Large intestine (tissue), 3 donors: ENCODE measurements at regions not wholly inside any gene's neighbourhood (a gene's known extent, or its start where the extent isn't known, plus 50 kb on each side); places are given as distances from the start of the nearest gene placed in this dataset.

Experiments used
- DNase-seq, 2 donors: peaks; one replicate each; pipeline versions ENCODE4 v3.0.0 to v3.0.0-alpha.2; 2013
- H3K27ac ChIP-seq: one replicate; pipeline ENCODE4 v1.5.1; 2013; ENCODE audit warnings: low read length
- H3K27me3 ChIP-seq: 2 replicates; pipeline ENCODE4 v1.6.1; 2013; ENCODE audit warnings: low read length; ENCODE audit not compliant: control insufficient read depth, insufficient read depth
- H3K36me3 ChIP-seq: 2 replicates; pipeline ENCODE4 v1.6.1; 2013; ENCODE audit warnings: low read length; ENCODE audit not compliant: control insufficient read depth, insufficient read depth
- H3K4me1 ChIP-seq: one replicate; pipeline ENCODE4 v1.6.1; 2013; ENCODE audit warnings: low read length; ENCODE audit not compliant: control insufficient read depth, insufficient read depth
- H3K4me3 ChIP-seq: one replicate; pipeline ENCODE4 v1.5.1; 2013; ENCODE audit warnings: low read length
- H3K9me3 ChIP-seq: one replicate; pipeline ENCODE4 v1.6.1; 2013; ENCODE audit warnings: mild to moderate bottlenecking, low read depth, low read length, moderate library complexity; ENCODE audit not compliant: control insufficient read depth
- WGBS: methylation state at CpG from one replicate; pipeline ENCODE4 v1.1.5; 2013; ENCODE audit warnings: low lambda C conversion rate; ENCODE audit not compliant: insufficient coverage; 5-methylcytosine and 5-hydroxymethylcytosine counted together

DNA sequence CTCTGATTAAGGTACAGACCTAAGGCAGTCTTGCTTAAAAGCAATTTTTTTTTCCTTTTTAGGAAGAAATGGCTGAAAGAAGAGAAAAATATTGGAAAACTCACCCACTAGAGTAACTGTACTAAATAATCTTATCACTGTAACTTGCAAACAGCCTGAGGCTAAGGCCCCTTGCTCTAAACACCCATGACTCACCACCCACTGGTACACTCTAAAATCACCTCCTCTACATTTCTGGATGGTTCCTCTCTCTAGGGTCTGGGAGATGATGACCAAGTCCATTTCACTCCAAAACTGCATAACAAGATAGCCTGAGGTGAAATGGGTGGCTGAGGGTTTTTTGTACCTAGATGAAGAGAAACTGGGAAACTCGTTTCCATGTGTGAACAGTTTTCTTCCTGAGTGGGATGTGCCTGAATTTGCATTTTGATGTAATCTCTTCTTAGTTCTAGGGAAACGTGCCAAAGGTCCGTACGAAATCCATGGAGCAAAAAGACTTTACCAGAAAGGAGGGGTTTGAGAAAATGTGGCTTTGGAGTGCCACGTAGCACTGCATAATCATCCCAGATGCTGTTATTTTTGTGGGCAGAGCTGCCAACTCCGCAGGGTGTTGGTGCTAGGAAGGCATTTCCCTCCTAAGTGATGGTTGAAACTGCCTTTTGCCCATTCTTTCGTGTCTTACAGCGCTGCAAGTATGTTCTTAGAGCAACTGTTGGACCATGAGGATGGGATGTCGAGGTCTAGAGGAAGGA, 113.5 kb upstream of the C10orf90 start:
- H3K36me3 ChIP-seq = no peaks in the 10 kb centered on the region
- H3K27me3 ChIP-seq = no peaks in the 10 kb centered on the region
- H3K4me1 ChIP-seq = no peaks in the 10 kb centered on the region
- no peak overlapping the region for H3K4me3 ChIP-seq
- no CpG with 5 or more reads among the region's 9 CpGs for WGBS
- no peaks in the 10 kb centered on the region for H3K9me3 ChIP-seq
- H3K27ac ChIP-seq = no peak overlapping the region
- DNase-seq = no peak

DNA sequence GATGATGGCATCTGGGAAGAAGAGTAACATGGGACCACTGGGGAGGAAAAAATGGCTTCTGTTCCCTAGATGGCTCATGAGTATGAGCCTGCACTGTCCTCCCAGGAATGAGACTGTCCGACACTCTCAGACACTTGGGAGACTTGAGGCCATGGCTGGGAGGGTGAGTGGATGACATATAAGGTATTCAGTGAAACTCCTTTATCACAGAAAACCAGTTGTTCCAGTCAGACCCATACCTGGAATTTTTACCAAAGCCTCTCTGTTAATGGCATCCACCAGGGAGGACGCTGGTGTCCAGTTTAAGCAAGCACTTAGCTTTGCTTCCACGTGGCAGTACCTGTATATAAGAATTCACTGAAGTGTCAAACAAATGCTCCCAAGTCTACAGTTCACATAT, 116.7 kb upstream of the C10orf90 start:
- no peaks in the 10 kb centered on the region for H3K36me3 ChIP-seq
- no CpG with 5 or more reads among the region's 3 CpGs for WGBS
- H3K4me3 ChIP-seq = no peak overlapping the region
- H3K9me3 ChIP-seq = no peaks in the 10 kb centered on the region
- H3K27me3 ChIP-seq = no peaks in the 10 kb centered on the region
- H3K4me1 ChIP-seq = no peaks in the 10 kb centered on the region
- no peak for DNase-seq
- H3K27ac ChIP-seq = no peak overlapping the region

DNA sequence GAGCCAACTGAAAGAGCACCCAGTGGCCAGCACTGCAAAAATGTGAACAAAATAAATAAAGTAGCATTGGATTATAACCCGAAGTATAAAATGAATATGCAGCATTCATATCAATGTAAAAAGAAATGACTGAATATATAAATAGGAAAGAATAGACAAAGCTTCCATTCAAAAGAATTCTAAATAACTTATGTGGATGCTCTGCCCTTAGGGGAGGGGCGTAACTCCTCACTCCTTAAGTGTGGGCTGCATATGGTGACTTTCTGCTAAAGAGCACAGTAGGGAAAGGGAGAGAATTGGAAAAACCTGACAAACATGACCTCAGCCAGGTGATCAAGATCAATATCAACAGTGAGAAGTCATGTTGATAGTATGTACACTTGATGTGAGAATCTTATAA, 109.9 kb upstream of the DOCK1 start:
- Histone ChIP-seq H3K9me3 (no peaks in the 10 kb centered on the region), H3K4me1 (no peaks in the 10 kb centered on the region), H3K27ac (no peak overlapping the region), H3K36me3 (no peaks in the 10 kb centered on the region), H3K4me3 (no peak overlapping the region), H3K27me3 (no peaks in the 10 kb centered on the region)
- WGBS = 86% methylated on average over 1 of the region's 2 CpGs
- no peak for DNase-seq

- H3K36me3 ChIP-seq = no peaks in the 10 kb centered on the region
- H3K4me1 ChIP-seq = no peaks in the 10 kb centered on the region
- H3K4me3 ChIP-seq = no peak overlapping the region
- DNase-seq = no peak
- no CpG with 5 or more reads among the region's 13 CpGs for WGBS
- H3K27me3 ChIP-seq = no peaks in the 10 kb centered on the region
- no peak overlapping the region for H3K27ac ChIP-seq
- H3K9me3 ChIP-seq = no peaks in the 10 kb centered on the region
Observed at GRCh38 chr10:126798649-126799048, 106.6 kb upstream of the DOCK1 start.

DNA sequence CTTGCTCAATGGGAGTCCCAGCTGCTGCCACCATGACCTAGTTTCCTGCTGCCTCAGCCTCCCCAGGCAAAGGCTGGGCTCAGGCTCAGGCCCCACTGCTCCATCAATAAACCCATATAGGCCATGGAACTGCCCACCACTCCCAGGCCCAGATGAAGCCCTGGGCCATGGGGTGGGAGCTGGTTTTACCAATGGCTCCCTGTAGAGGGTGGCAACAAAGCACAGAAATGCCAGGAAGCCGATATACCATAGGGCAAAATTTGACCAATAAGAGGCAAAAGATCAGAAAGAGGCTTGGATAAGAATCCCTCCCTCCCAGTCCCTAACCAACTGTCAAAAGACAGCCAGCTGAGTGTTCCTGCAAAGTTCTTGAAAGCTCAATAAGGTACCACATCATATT, 101.8 kb upstream of the DOCK1 start:
- no peak overlapping the region for H3K27ac ChIP-seq
- no peaks in the 10 kb centered on the region for H3K27me3 ChIP-seq
- no CpG with 5 or more reads among the region's 1 CpG for WGBS
- no peak for DNase-seq
- no peak overlapping the region for H3K4me3 ChIP-seq
- H3K4me1 ChIP-seq = no peaks in the 10 kb centered on the region
- H3K9me3 ChIP-seq = no peaks in the 10 kb centered on the region
- H3K36me3 ChIP-seq = no peaks in the 10 kb centered on the region

DNA sequence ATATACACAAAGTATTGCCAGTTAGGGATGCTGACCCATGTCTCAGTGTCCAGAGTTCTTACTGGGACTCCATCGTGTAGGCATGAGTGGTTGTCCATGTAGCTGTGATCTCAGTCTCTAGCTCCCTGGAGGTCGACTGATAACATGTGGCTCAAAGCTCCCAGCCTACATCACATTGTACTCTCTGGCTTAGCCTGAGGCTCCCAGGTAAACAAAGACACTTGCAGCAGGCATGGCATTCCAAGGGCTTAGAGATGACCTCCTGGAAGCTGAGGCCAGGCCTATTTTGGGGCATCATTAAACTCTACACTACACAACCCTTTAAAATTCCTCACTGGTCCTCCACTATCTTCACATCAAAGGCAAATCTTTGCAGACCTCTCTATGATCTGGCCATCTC, 100.8 kb upstream of the DOCK1 start:
- no peak overlapping the region for H3K27ac ChIP-seq
- H3K4me3 ChIP-seq = no peak overlapping the region
- H3K4me1 ChIP-seq = no peaks in the 10 kb centered on the region
- no peaks in the 10 kb centered on the region for H3K36me3 ChIP-seq
- DNase-seq = no peak
- WGBS = no CpG with 5 or more reads among the region's 2 CpGs
- no peaks in the 10 kb centered on the region for H3K9me3 ChIP-seq
- no peaks in the 10 kb centered on the region for H3K27me3 ChIP-seq

- H3K36me3 ChIP-seq = no peaks in the 10 kb centered on the region
- H3K27ac ChIP-seq = no peak overlapping the region
- no peak for DNase-seq
- WGBS = no CpG with 5 or more reads among the region's 2 CpGs
- H3K4me3 ChIP-seq = no peak overlapping the region
- H3K4me1 ChIP-seq = no peaks in the 10 kb centered on the region
- no peaks in the 10 kb centered on the region for H3K27me3 ChIP-seq
- H3K9me3 ChIP-seq = no peaks in the 10 kb centered on the region
Observed at GRCh38 chr10:126806498-126806897, 98.7 kb upstream of the DOCK1 start.

GRCh38 chr10:126806991-126807702, 98.1 kb upstream of the DOCK1 start:
- no peak for DNase-seq

DNA sequence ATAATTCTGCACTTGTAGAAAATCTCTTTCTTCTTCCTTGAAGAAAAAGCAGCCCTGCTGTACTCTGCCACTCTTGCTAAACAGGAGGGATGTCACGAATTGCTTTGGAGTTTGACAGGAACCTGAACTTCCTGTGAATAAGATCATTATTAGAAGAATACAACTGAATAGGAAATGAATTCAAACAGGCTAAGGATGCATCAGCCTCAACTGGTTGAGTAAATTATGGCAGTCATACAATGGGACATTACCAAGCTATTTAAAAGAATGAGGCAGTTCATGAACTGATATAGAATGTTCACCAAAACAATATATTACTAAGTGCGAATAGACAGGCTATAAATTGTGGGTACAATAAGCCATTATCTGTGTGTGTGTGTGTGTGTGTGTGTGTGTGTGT, 97.1 kb upstream of the DOCK1 start:
- no peaks in the 10 kb centered on the region for H3K27me3 ChIP-seq
- H3K9me3 ChIP-seq = no peaks in the 10 kb centered on the region
- no peak overlapping the region for H3K27ac ChIP-seq
- no peak overlapping the region for H3K4me3 ChIP-seq
- no peaks in the 10 kb centered on the region for H3K4me1 ChIP-seq
- H3K36me3 ChIP-seq = no peaks in the 10 kb centered on the region
- DNase-seq = no peak
- WGBS = no CpG with 5 or more reads among the region's 2 CpGs

More at GRCh38 chr10:126806991-126807702, 98.1 kb upstream of the DOCK1 start:
- Histone ChIP-seq H3K27me3 (no peaks in the 10 kb centered on the region), H3K9me3 (no peaks in the 10 kb centered on the region), H3K4me3 (no peak overlapping the region), H3K27ac (no peak overlapping the region), H3K36me3 (no peaks in the 10 kb centered on the region), H3K4me1 (no peaks in the 10 kb centered on the region)
- no CpG with 5 or more reads among the region's 5 CpGs for WGBS

GRCh38 chr10:126813432-126813831, 91.8 kb upstream of the DOCK1 start:
- no peaks in the 10 kb centered on the region for H3K36me3 ChIP-seq
- no CpG with 5 or more reads among the region's 6 CpGs for WGBS

GRCh38 chr10:126833542-126833941, 71.7 kb upstream of the DOCK1 start:
- no peaks in the 10 kb centered on the region for H3K4me1 ChIP-seq
- no peaks in the 10 kb centered on the region for H3K27me3 ChIP-seq
- no peaks in the 10 kb centered on the region for H3K36me3 ChIP-seq
- H3K27ac ChIP-seq = no peak overlapping the region
- no peak for DNase-seq
- no peak overlapping the region for H3K4me3 ChIP-seq
- no CpG with 5 or more reads among the region's 5 CpGs for WGBS
- no peaks in the 10 kb centered on the region for H3K9me3 ChIP-seq

More at GRCh38 chr10:126813432-126813831, 91.8 kb upstream of the DOCK1 start:
- DNase-seq = no peak
- H3K9me3 ChIP-seq = no peaks in the 10 kb centered on the region
- H3K27me3 ChIP-seq = no peaks in the 10 kb centered on the region
- H3K4me1 ChIP-seq = no peaks in the 10 kb centered on the region
- no peak overlapping the region for H3K27ac ChIP-seq
- H3K4me3 ChIP-seq = no peak overlapping the region
